Keratinocyte (primary cell): ENCODE measurements at regions not wholly inside any gene's neighbourhood (a gene's known extent, or its start where the extent isn't known, plus 50 kb on each side); places are given as distances from the start of the nearest gene placed in this dataset.

Experiments used
- EZH2 ChIP-seq: IDR thresholded peaks from one replicate; pipeline ENCODE4 v1.6.1; 2012; ENCODE audit warnings: inconsistent platforms, mild to moderate bottlenecking, low read length, moderate library complexity
- TF ChIP-seq, protein P1 (sequence below), 3 experiments: IDR thresholded peaks in 1 of 3; conservative IDR thresholded peaks in 1 of 3; optimal IDR thresholded peaks in 1 of 3; 2 replicates in 2 of 3; 3 replicates in 1 of 3; pipeline versions ENCODE3 to v1.5.1; 2011; ENCODE audit warnings: low read length in 3 of 3, mild to moderate bottlenecking in 3 of 3, moderate library complexity in 2 of 3, control low read depth in 1 of 3, inconsistent platforms in 1 of 3; ENCODE audit not compliant: insufficient read depth in 2 of 3; ENCODE audit errors: extremely low read depth in 1 of 3

DNA sequence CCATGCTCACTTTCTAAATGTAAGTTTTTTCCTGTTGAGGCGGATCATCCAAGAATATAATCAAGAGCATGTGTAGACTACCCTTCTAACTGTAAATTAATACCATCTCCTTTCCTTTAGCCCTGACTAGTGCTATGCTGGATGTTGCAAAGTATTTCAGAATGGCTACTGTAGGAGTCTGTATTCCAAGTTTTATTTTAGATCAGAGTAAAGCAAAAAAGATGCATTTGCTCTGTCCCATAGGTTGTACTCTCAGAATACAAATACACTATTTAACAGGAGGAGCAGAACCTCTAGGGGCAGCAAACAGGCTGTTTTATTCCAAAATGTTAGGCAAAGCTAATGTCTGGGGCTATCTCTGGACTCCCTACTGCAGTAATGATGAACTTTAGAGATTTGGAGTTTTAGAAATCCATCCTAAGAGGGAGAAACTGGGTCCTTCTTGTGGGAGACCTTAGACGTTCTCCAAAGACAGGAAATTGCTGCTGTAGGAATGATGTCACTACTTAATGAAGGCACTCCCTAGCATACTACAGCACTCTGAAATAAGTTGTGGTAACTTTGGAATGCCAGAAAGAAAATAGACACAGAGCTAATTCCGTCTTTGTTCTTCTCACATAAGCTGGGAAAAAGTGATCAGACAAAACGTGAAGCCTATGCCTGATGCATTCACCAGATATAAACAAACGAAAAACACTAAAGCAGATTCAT, 392.4 kb upstream of the HS3ST5 start:
- TF ChIP-seq, protein P1, sequence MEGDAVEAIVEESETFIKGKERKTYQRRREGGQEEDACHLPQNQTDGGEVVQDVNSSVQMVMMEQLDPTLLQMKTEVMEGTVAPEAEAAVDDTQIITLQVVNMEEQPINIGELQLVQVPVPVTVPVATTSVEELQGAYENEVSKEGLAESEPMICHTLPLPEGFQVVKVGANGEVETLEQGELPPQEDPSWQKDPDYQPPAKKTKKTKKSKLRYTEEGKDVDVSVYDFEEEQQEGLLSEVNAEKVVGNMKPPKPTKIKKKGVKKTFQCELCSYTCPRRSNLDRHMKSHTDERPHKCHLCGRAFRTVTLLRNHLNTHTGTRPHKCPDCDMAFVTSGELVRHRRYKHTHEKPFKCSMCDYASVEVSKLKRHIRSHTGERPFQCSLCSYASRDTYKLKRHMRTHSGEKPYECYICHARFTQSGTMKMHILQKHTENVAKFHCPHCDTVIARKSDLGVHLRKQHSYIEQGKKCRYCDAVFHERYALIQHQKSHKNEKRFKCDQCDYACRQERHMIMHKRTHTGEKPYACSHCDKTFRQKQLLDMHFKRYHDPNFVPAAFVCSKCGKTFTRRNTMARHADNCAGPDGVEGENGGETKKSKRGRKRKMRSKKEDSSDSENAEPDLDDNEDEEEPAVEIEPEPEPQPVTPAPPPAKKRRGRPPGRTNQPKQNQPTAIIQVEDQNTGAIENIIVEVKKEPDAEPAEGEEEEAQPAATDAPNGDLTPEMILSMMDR (optimal IDR thresholded peaks at IDR 0.05 in 1 of 3, IDR thresholded peaks at IDR 0.05 in 1 of 3, conservative IDR thresholded peaks at IDR 0.05 in 1 of 3; ENCODE audit: extremely low read depth in 1 of 3, insufficient read depth in 2 of 3, low read length in 3 of 3), result peak in 1 of 3 experiments; percentile 24
- TF ChIP-seq EZH2, result no peak
